Fibroblast of the aortic adventitia (primary cell): ENCODE measurements at regions not wholly inside any gene's neighbourhood (a gene's known extent, or its start where the extent isn't known, plus 50 kb on each side); places are given as distances from the start of the nearest gene placed in this dataset.
A peak's percentile ranks its signal among the peaks of the same experiment; 100 is the strongest.

Experiments used
- DNase-seq: peaks from one replicate; pipeline ENCODE4 v3.0.0-alpha.2; 2010; ENCODE audit warnings: low read depth
- H3K4me3 ChIP-seq: 2 replicates; pipeline ENCODE4 v1.5.1; 2011; ENCODE audit warnings: low read depth, mild to moderate bottlenecking, control low read depth, low read length, moderate library complexity
- TF ChIP-seq, protein P1 (sequence below): IDR thresholded peaks from 2 replicates; pipeline ENCODE4 v1.5.1; 2011; ENCODE audit warnings: mild to moderate bottlenecking, low read length, control low read depth, inconsistent platforms; ENCODE audit not compliant: insufficient read depth

DNA sequence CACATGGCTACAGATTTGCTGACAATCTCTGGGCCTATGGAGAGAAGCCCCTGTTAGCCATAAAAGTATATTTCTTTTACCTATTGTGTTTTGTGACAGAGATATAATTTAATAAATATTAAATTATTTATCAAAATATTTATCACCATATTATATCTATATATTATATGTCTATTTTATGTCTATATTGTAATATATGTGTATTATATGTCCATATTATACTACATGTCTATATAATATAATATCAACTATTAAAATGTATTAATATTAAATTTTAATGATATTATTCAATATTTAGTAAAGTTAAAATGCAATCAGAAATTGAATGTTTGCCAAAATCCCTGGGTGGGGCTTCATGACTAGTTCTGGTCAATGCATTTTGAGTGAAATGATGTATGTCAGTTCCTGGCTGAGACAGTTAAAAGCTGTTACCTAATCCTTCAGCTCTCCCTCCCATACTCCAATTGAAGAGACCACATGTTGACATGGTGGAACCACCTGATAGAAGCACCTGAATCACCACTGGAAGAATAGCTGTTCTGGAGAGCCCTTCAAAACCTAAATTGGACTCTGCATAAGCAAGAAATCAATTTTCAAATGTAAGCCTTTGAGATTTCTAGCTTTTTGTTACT, 357.3 kb upstream of the DDHD1 start:
- TF ChIP-seq, protein P1, sequence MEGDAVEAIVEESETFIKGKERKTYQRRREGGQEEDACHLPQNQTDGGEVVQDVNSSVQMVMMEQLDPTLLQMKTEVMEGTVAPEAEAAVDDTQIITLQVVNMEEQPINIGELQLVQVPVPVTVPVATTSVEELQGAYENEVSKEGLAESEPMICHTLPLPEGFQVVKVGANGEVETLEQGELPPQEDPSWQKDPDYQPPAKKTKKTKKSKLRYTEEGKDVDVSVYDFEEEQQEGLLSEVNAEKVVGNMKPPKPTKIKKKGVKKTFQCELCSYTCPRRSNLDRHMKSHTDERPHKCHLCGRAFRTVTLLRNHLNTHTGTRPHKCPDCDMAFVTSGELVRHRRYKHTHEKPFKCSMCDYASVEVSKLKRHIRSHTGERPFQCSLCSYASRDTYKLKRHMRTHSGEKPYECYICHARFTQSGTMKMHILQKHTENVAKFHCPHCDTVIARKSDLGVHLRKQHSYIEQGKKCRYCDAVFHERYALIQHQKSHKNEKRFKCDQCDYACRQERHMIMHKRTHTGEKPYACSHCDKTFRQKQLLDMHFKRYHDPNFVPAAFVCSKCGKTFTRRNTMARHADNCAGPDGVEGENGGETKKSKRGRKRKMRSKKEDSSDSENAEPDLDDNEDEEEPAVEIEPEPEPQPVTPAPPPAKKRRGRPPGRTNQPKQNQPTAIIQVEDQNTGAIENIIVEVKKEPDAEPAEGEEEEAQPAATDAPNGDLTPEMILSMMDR, result no peak
- DNase-seq, result peak; percentile 13
- H3K4me3 ChIP-seq, result no peak overlapping the region

GRCh38 chr14:53509276-53510244, 356.4 kb upstream of the DDHD1 start:
- no peak overlapping the region for H3K4me3 ChIP-seq
- DNase-seq, result peak; percentile 91
- TF ChIP-seq, protein P1, result no peak

- peak; percentile 62 for DNase-seq
- no peak overlapping the region for H3K4me3 ChIP-seq
- TF ChIP-seq, protein P1, result no peak
Measured at GRCh38 chr14:53501361-53502211, 348.5 kb upstream of the DDHD1 start.

DNA sequence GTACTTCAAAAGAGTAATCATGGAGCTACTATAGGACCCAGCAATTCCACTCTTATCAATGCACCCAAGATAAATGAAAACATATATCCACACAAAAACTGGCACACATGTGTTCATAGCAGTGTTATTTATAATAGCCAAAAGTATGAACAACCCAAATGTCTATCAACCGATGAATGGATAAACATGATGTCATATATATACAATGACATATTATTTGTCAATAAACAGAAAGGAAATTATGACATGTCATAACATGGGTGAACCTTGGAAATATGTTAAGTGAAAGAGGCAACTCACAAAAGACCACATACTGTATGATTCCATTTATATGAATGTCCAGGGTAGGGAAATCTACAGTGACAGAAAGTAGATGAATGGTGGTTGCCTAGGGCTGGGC, 347.1 kb upstream of the DDHD1 start:
- TF ChIP-seq, protein P1, result no peak
- DNase-seq, result no peak
- no peak overlapping the region for H3K4me3 ChIP-seq

DNA sequence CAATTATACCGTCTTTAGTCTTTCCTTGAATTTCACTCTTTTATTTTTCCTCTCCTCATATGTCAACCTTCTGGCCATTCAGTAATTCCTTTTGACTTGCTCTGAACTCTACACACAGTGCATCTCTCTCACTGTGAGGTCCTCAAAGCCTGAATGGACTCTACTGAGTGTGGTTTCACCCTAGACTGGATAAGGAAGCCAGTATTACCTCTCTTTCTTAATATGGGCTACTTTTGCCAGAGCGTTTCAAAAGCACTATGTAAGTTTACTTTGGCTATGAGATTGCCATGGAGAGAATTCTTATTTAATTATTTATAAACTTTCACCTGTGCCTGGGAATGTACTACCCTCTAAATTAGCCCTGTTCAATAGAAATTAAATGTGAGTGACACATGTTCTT, 343.5 kb upstream of the DDHD1 start:
- TF ChIP-seq, protein P1, result no peak
- no peak for DNase-seq
- no peak overlapping the region for H3K4me3 ChIP-seq

- no peak overlapping the region for H3K4me3 ChIP-seq
- no peak for DNase-seq
- TF ChIP-seq, protein P1, result no peak
Measured at GRCh38 chr14:53495846-53496343, 342.8 kb upstream of the DDHD1 start.
